ENCODE measurements at regions not wholly inside any gene's neighbourhood (a gene's known extent, or its start where the extent isn't known, plus 50 kb on each side); places are given as distances from the start of the nearest gene placed in this dataset.
A peak's percentile ranks its signal among the peaks of the same experiment; 100 is the strongest.

DNA sequence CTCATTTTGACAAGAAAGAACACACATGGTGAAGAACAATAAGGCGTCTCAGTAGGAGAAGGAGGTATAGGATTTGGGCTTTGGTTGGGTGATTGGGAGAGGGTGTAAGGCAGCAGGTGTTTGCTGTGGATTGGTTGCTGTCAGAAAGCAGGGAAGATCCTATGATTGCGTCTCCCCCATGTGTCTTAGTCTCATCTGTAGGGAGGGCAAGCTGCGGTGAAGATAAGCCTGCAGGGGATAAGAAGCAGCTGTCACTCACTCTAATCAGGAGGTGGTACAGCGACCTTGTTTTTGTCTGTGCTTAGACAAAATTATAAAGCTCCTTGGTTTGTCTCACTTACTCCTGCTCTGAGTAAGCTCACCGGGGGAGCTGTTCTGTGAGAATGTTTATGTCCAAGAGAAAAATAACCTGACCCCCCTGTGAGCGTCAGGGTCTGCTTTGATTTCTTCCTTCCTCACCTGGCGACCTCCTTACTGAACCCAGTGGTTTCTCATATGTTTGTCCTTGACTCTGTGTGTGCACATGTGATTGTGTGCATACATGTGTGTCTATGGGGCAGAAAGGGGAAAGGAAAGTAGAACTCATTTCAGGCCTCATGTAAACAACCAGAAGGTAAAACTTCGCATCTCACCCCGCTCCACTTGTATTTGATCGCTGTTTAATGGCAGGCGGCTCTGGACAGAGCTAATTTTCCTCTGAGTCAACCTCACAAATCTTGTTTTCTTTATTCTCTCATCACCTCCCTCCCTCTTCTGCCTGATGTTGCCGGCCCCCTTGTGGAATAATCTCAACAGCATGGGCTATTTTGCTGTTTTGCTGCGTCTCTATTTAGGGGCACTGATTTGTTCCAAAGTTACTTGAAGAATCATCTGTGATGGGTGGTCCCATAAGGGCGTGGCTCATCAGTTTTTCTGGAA is 105.6 kb downstream of the TENT4A start:
- no peak overlapping the region for H3K4me3 Mint-ChIP-seq
- no peaks in the 10 kb centered on the region for H3K9me3 ChIP-seq (ENCODE audit: control insufficient read depth, low read depth, low read length)
- peaks cover 13% of the 10 kb centered on the region for H3K27me3 Mint-ChIP-seq (ENCODE audit: low read depth)
- H3K27ac ChIP-seq (ENCODE audit: insufficient read length, low read depth, low read length): no peak overlapping the region
- H3K27ac Mint-ChIP-seq: peak overlapping the region in 1 of 3 experiments; percentile 50; a peak in 1 of 7 replicates
- no peaks in the 10 kb centered on the region for H3K27me3 ChIP-seq (ENCODE audit: insufficient read depth, low read length)
- H3K36me3 Mint-ChIP-seq (ENCODE audit: insufficient read depth in 1 of 3, low read depth in 3 of 3): no peaks in the 10 kb centered on the region
- H2AFZ ChIP-seq (ENCODE audit: low read length): no peak overlapping the region
- H2BK5ac ChIP-seq (ENCODE audit: insufficient read length, low read length): no peak overlapping the region
- no peak overlapping the region for H4K5ac ChIP-seq (ENCODE audit: insufficient read length, low read depth, low read length)
- H3K23me2 ChIP-seq (ENCODE audit: insufficient read length, low read depth, low read length, poor library complexity, severe bottlenecking): no peaks in the 10 kb centered on the region
- no peak overlapping the region for H4K8ac ChIP-seq (replicated peaks; ENCODE audit: insufficient read length, low read depth, low read length)
- no peak overlapping the region for H3K4me2 ChIP-seq (ENCODE audit: insufficient read depth, insufficient read length, low read length)
- H3K56ac ChIP-seq (ENCODE audit: insufficient read length, low read depth, low read length): no peak overlapping the region
- no peak overlapping the region for H3T11ph ChIP-seq (ENCODE audit: low read length)
- no peaks in the 10 kb centered on the region for H4K20me1 ChIP-seq (ENCODE audit: control insufficient read depth, insufficient read depth, insufficient read length)
- no peaks in the 10 kb centered on the region; the same call in 1 of the 2 replicates for H3K4me1 ChIP-seq (ENCODE audit: insufficient read depth, low read length)
- no CpG with 5 or more reads among the region's 14 CpGs for WGBS (ENCODE audit: extremely low coverage, insufficient read length, low lambda C conversion rate)
- H3K4ac ChIP-seq (ENCODE audit: low read depth, low read length): no peak overlapping the region
- H2BK120ac ChIP-seq (ENCODE audit: low read depth, low read length, poor library complexity, severe bottlenecking): no peak overlapping the region
- H3K23ac ChIP-seq (ENCODE audit: insufficient read length, low read depth, low read length): no peak overlapping the region
- H3K9ac ChIP-seq (ENCODE audit: extremely low read depth, insufficient read length, low read length): no peak overlapping the region
- H2BK20ac ChIP-seq (ENCODE audit: low read depth, low read length, poor library complexity, severe bottlenecking): no peak overlapping the region
- no peak for DNase-seq
- H3K79me1 ChIP-seq (ENCODE audit: insufficient read depth, low read depth, low read length, poor library complexity, severe bottlenecking): no peaks in the 10 kb centered on the region
- H3K4me1 Mint-ChIP-seq: peaks cover 28 to 29% of the 10 kb centered on the region in 2 experiments
- no peak overlapping the region for H2BK15ac ChIP-seq (ENCODE audit: low read depth, low read length)
- TF ChIP-seq, protein P1, sequence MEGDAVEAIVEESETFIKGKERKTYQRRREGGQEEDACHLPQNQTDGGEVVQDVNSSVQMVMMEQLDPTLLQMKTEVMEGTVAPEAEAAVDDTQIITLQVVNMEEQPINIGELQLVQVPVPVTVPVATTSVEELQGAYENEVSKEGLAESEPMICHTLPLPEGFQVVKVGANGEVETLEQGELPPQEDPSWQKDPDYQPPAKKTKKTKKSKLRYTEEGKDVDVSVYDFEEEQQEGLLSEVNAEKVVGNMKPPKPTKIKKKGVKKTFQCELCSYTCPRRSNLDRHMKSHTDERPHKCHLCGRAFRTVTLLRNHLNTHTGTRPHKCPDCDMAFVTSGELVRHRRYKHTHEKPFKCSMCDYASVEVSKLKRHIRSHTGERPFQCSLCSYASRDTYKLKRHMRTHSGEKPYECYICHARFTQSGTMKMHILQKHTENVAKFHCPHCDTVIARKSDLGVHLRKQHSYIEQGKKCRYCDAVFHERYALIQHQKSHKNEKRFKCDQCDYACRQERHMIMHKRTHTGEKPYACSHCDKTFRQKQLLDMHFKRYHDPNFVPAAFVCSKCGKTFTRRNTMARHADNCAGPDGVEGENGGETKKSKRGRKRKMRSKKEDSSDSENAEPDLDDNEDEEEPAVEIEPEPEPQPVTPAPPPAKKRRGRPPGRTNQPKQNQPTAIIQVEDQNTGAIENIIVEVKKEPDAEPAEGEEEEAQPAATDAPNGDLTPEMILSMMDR (conservative IDR thresholded peaks at IDR 0.05): no peak
- no peak overlapping the region for H3K18ac ChIP-seq (ENCODE audit: insufficient read length, low read depth, low read length)
- no peaks in the 10 kb centered on the region for H3K79me2 ChIP-seq (ENCODE audit: insufficient read depth, low read length)
- no peak overlapping the region for H2AK5ac ChIP-seq (ENCODE audit: insufficient read length, low read length)
- H2BK12ac ChIP-seq (ENCODE audit: insufficient read length, low read depth, low read length): no peak overlapping the region
- H3K14ac ChIP-seq (ENCODE audit: insufficient read depth, low read length): no peak overlapping the region
- H3K9me3 Mint-ChIP-seq: no peaks in the 10 kb centered on the region; a peak in 1 of 5 replicates
- H4K91ac ChIP-seq (ENCODE audit: insufficient read length, low read depth, low read length): no peak overlapping the region

Data from H9 (cell line).